Endodermal cell (in vitro differentiated cells): ENCODE measurements at regions not wholly inside any gene's neighbourhood (a gene's known extent, or its start where the extent isn't known, plus 50 kb on each side); places are given as distances from the start of the nearest gene placed in this dataset.

Experiments
- DNase-seq: peaks from one replicate; pipeline ENCODE4 v3.0.0-alpha.2; 2017
- H3K27ac ChIP-seq: 2 replicates; pipeline ENCODE4 v1.5.1; 2013; ENCODE audit warnings: mild to moderate bottlenecking, low read depth, low read length, moderate library complexity
- H3K27me3 ChIP-seq: 2 replicates; pipeline ENCODE4 v1.6.1; 2013; ENCODE audit warnings: mild to moderate bottlenecking, low read length, moderate library complexity; ENCODE audit not compliant: insufficient read depth, control insufficient read depth, poor library complexity, severe bottlenecking
- H3K36me3 ChIP-seq: 2 replicates; pipeline ENCODE4 v1.7.0; 2013; ENCODE audit warnings: mild to moderate bottlenecking, low read length, moderate library complexity; ENCODE audit not compliant: control insufficient read depth, insufficient read depth
- H3K4me1 ChIP-seq: one replicate; pipeline ENCODE4 v1.7.0; 2013; ENCODE audit warnings: low read length; ENCODE audit not compliant: control insufficient read depth, insufficient read depth
- H3K4me3 ChIP-seq: 2 replicates; pipeline ENCODE4 v1.5.1; 2013; ENCODE audit warnings: mild to moderate bottlenecking, low read length, moderate library complexity
- H3K9ac ChIP-seq: 2 replicates; pipeline ENCODE4 v1.6.1; 2013; ENCODE audit warnings: mild to moderate bottlenecking, low read length, moderate library complexity; ENCODE audit not compliant: poor library complexity, severe bottlenecking; ENCODE audit errors: extremely low read depth
- H3K9me3 ChIP-seq: 2 replicates; pipeline ENCODE4 v1.6.1; 2013; ENCODE audit warnings: mild to moderate bottlenecking, low read length, moderate library complexity; ENCODE audit not compliant: control insufficient read depth
- H3K27ac Mint-ChIP-seq: 2 replicates; pipeline ENCODE4 v1.8.0; 2020; ENCODE audit warnings: mixed read lengths
- H3K27me3 Mint-ChIP-seq: 2 replicates; pipeline ENCODE4 v1.8.0; 2021; ENCODE audit warnings: mild to moderate bottlenecking, mixed read lengths; ENCODE audit not compliant: insufficient read depth
- H3K36me3 Mint-ChIP-seq: 2 replicates; pipeline ENCODE4 v1.8.0; 2020; ENCODE audit warnings: low read depth, mixed read lengths
- H3K4me1 Mint-ChIP-seq: 2 replicates; pipeline ENCODE4 v1.8.0; 2020; ENCODE audit warnings: mixed read lengths
- H3K4me3 Mint-ChIP-seq: 2 replicates; pipeline ENCODE4 v1.8.0; 2020; ENCODE audit warnings: mild to moderate bottlenecking, moderate library complexity, mixed read lengths
- H3K9me3 Mint-ChIP-seq: 2 replicates; pipeline ENCODE4 v1.8.0; 2020; ENCODE audit warnings: mild to moderate bottlenecking, mixed read lengths
- WGBS, 2 experiments: methylation state at CpG; one replicate each; pipeline versions ENCODE4 v1.1.5 to v1.1.7; 2013; ENCODE audit warnings: missing lambda C conversion rate in 2 of 2, mixed read lengths in 1 of 2; ENCODE audit not compliant: insufficient coverage in 1 of 2, insufficient read length in 1 of 2; 5-methylcytosine and 5-hydroxymethylcytosine counted together
- TF ChIP-seq, protein P1 (sequence below): fragments of 200-600 bp; sonication (generic); conservative IDR thresholded peaks from 2 replicates; pipeline ENCODE4 v1.5.0; 2021; ENCODE audit warnings: antibody characterized with exemption, mild to moderate bottlenecking

GRCh38 chr4:187887906-187888305, 107.7 kb upstream of the ZFP42 start:
- DNase-seq = no peak
- H3K36me3 ChIP-seq = no peaks in the 10 kb centered on the region
- WGBS, 2 experiments = 87 to 100% methylated on average over 2 of the region's 2 CpGs
- H3K27me3 Mint-ChIP-seq = no peaks in the 10 kb centered on the region
- H3K27ac ChIP-seq = no peak overlapping the region
- peaks cover 14% of the 10 kb centered on the region for H3K4me1 Mint-ChIP-seq
- no peak overlapping the region for H3K4me3 Mint-ChIP-seq
- no peaks in the 10 kb centered on the region for H3K36me3 Mint-ChIP-seq
- no peaks in the 10 kb centered on the region for H3K9me3 ChIP-seq
- H3K27me3 ChIP-seq = no peaks in the 10 kb centered on the region
- peaks cover 8% of the 10 kb centered on the region for H3K4me1 ChIP-seq
- TF ChIP-seq, protein P1, sequence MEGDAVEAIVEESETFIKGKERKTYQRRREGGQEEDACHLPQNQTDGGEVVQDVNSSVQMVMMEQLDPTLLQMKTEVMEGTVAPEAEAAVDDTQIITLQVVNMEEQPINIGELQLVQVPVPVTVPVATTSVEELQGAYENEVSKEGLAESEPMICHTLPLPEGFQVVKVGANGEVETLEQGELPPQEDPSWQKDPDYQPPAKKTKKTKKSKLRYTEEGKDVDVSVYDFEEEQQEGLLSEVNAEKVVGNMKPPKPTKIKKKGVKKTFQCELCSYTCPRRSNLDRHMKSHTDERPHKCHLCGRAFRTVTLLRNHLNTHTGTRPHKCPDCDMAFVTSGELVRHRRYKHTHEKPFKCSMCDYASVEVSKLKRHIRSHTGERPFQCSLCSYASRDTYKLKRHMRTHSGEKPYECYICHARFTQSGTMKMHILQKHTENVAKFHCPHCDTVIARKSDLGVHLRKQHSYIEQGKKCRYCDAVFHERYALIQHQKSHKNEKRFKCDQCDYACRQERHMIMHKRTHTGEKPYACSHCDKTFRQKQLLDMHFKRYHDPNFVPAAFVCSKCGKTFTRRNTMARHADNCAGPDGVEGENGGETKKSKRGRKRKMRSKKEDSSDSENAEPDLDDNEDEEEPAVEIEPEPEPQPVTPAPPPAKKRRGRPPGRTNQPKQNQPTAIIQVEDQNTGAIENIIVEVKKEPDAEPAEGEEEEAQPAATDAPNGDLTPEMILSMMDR = no peak
- H3K9me3 Mint-ChIP-seq = peaks cover 4% of the 10 kb centered on the region
- H3K27ac Mint-ChIP-seq = no peak overlapping the region
- H3K9ac ChIP-seq = no peak overlapping the region
- H3K4me3 ChIP-seq = no peak overlapping the region

GRCh38 chr4:187889651-187890050, 105.9 kb upstream of the ZFP42 start:
- no peak for DNase-seq
- Histone ChIP-seq H3K27me3 (no peaks in the 10 kb centered on the region), H3K4me3 (no peak overlapping the region), H3K4me1 (no peaks in the 10 kb centered on the region), H3K27ac (no peak overlapping the region), H3K36me3 (no peaks in the 10 kb centered on the region), H3K9me3 (no peaks in the 10 kb centered on the region), H3K9ac (no peak overlapping the region)
- Mint-ChIP-seq H3K4me3 (no peak overlapping the region), H3K27me3 (no peaks in the 10 kb centered on the region), H3K27ac (no peak overlapping the region), H3K4me1 (no peaks in the 10 kb centered on the region), H3K9me3 (peaks cover 4% of the 10 kb centered on the region), H3K36me3 (no peaks in the 10 kb centered on the region)
- TF ChIP-seq, protein P1 = no peak
- WGBS, 2 experiments = 90 to 98% methylated on average over 5 to 6 of the region's 6 CpGs

- 95 to 100% methylated on average over 5 of the region's 5 CpGs for WGBS, 2 experiments
- no peaks in the 10 kb centered on the region for H3K9me3 Mint-ChIP-seq
- H3K27ac Mint-ChIP-seq = no peak overlapping the region
- H3K4me3 Mint-ChIP-seq = no peak overlapping the region
- Histone ChIP-seq H3K9ac (no peak overlapping the region), H3K4me3 (no peak overlapping the region), H3K27ac (no peak overlapping the region), H3K36me3 (no peaks in the 10 kb centered on the region), H3K9me3 (no peaks in the 10 kb centered on the region), H3K27me3 (no peaks in the 10 kb centered on the region), H3K4me1 (no peaks in the 10 kb centered on the region)
- no peaks in the 10 kb centered on the region for H3K4me1 Mint-ChIP-seq
- TF ChIP-seq, protein P1 = no peak
- H3K36me3 Mint-ChIP-seq = no peaks in the 10 kb centered on the region
- no peak for DNase-seq
- no peaks in the 10 kb centered on the region for H3K27me3 Mint-ChIP-seq
Observed at GRCh38 chr4:187893418-187893817, 102.2 kb upstream of the ZFP42 start.
